Fibroblast of mammary gland (primary cell): ENCODE measurements at regions not wholly inside any gene's neighbourhood (a gene's known extent, or its start where the extent isn't known, plus 50 kb on each side); places are given as distances from the start of the nearest gene placed in this dataset.

Experiments used
- DNase-seq: peaks from one replicate; pipeline ENCODE4 v3.0.0-alpha.2; 2010; ENCODE audit warnings: low read depth
- H3K4me3 ChIP-seq: 2 replicates; pipeline ENCODE4 v1.5.1; 2011; ENCODE audit warnings: low read depth, mild to moderate bottlenecking, low read length, moderate library complexity; ENCODE audit not compliant: control insufficient read depth
- TF ChIP-seq, protein P1 (sequence below): conservative IDR thresholded peaks from 2 replicates; pipeline ENCODE4 v1.5.1; 2011; ENCODE audit warnings: low read depth, low read length, inconsistent platforms; ENCODE audit not compliant: control insufficient read depth, insufficient read depth

DNA sequence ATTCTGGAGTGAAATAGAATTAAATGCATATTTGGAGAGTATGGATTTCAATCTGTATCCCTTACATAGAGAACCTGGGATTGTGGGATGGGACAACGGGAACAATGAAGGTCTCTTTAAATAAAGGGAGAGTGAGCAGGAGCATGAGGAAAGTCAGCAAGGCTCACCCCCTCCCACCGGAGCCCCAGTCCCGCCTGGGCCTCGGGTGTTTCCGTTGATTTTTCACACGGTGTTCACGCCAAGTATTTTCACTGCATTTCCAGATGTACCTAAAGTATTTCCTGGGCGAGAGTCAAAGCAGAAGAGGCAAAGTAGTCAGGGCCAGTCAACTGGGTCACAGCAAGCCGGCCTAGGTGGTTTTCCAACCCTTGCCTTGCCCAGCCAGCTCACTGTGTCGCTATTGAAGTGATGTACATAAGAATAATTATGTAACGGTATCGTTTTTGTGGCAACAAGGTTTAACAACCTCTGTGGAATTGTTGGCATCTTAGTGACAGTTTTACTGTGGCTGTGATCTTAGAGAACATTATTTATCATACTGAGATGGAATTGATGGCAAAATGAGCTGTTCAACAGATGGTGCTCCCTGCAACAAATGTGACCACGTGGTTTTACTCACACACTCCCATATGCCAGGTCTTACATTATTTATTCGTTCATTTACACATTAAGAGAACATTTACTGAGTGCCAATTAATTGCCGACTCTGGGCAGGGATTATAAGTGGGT lies 177.3 kb downstream of the ADAMTS15 start:
- H3K4me3 ChIP-seq = no peak overlapping the region
- TF ChIP-seq, protein P1, sequence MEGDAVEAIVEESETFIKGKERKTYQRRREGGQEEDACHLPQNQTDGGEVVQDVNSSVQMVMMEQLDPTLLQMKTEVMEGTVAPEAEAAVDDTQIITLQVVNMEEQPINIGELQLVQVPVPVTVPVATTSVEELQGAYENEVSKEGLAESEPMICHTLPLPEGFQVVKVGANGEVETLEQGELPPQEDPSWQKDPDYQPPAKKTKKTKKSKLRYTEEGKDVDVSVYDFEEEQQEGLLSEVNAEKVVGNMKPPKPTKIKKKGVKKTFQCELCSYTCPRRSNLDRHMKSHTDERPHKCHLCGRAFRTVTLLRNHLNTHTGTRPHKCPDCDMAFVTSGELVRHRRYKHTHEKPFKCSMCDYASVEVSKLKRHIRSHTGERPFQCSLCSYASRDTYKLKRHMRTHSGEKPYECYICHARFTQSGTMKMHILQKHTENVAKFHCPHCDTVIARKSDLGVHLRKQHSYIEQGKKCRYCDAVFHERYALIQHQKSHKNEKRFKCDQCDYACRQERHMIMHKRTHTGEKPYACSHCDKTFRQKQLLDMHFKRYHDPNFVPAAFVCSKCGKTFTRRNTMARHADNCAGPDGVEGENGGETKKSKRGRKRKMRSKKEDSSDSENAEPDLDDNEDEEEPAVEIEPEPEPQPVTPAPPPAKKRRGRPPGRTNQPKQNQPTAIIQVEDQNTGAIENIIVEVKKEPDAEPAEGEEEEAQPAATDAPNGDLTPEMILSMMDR = no peak
- no peak for DNase-seq

GRCh38 chr11:130629039-130629438 lies 180.6 kb downstream of the ADAMTS15 start:
- peak; percentile 28 for DNase-seq
- H3K4me3 ChIP-seq = no peak overlapping the region
- TF ChIP-seq, protein P1 = no peak

DNA sequence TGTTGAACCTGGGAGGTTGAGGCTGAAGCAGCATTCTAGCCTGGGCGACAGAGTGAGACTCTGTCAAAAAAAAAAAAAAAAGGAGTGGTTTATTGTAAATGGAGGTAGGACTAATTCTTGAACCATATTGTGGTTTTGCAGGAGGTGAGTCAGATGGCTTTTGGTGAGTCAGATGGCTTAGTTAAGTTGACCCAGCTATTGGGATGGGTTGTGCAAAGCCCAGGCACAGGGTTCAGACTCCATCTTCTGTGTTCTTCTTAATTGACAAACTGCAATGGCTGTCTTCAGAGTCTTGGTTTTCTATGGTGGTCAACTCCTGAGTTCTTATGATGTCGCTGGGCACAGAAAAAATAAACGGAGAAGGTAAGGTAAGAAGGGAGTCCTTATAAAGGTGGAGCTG lies 182.7 kb downstream of the ADAMTS15 start:
- TF ChIP-seq, protein P1 = peak; percentile 18
- DNase-seq = peak; percentile 98

DNA sequence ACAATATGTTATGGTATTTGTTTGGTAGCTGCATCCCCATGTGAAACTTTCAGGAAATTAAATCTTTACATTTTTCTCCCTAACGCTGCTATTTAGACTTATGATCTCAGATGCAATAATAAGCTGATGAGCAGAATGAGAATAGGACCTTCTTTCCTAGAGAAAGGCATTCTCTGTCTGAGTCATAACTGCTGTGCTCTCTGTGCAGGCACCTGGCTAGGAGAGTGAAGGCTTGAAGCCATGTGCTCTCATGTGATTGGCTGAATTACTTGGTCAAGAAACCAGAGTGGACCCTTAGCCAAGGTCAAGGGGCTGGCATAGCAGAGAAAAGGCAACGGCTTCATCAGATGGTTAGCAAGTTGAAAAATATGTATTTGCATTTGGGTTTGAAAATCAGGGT lies 185.0 kb downstream of the ADAMTS15 start:
- TF ChIP-seq, protein P1 = no peak
- H3K4me3 ChIP-seq = no peak overlapping the region
- peak; percentile 44 for DNase-seq

More for the DNA sequence above, 182.7 kb downstream of the ADAMTS15 start:
- no peak overlapping the region for H3K4me3 ChIP-seq

GRCh38 chr11:130634186-130634585 lies 185.7 kb downstream of the ADAMTS15 start:
- H3K4me3 ChIP-seq = no peak overlapping the region
- TF ChIP-seq, protein P1 = no peak
- no peak for DNase-seq

- peak; percentile 86 for DNase-seq
These were observed 186.6 kb downstream of the ADAMTS15 start for GRCh38 chr11:130634961-130635473.

More at GRCh38 chr11:130634961-130635473, 186.6 kb downstream of the ADAMTS15 start:
- TF ChIP-seq, protein P1 = no peak
- H3K4me3 ChIP-seq = no peak overlapping the region
